GM12874 (cell line): ENCODE measurements at regions not wholly inside any gene's neighbourhood (a gene's known extent, or its start where the extent isn't known, plus 50 kb on each side); places are given as distances from the start of the nearest gene placed in this dataset.

ENCODE experiments used
- CTCF ChIP-seq: IDR thresholded peaks from 2 replicates; pipeline ENCODE4 v1.5.1; 2011; ENCODE audit warnings: low read depth, mild to moderate bottlenecking, control low read depth, low read length, moderate library complexity; ENCODE audit not compliant: insufficient read depth

DNA sequence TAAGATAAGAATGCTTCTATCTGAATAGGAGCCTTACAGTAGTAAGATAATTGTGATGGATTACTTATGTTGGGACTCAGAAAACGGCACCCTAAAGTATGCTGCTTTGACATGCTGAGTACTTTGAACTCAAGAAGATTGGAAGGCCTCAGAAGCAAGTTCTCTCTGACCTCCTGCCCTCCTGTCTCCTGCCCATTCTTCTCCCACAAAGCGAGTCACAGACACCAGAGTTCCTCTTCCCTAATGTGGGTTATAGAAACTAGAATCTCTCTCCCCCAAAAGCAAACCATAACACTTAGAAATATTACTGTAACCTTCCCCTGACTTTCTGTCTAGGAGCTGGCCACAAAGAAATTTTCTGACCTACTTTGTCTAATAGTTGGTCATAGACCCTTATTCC lies 76.5 kb downstream of the DDIT4L start:
- TF ChIP-seq CTCF, result no peak

GRCh38 chr4:100113096-100113495 lies 77.2 kb downstream of the DDIT4L start:
- no peak for TF ChIP-seq CTCF

DNA sequence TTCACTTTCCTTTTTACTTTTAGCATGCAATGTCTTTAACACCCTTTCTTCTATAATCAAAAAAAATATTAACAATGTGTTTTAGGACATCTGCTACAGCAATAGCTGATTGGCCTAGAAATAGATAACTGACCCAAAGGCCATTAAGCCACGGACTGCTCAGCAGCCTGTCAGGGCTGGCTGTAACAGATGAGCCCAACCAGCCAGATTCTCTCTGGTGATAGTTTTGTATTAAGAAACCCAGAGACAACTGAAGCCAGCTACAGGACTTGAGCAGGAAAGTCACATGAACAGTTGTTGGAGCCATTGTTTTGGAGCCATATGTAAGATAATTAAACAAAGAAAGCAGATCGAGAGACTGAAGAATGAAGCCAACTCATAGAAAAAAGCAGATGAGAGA lies 80.3 kb downstream of the DDIT4L start:
- no peak for TF ChIP-seq CTCF

- TF ChIP-seq CTCF, result no peak
These were observed 81.4 kb downstream of the DDIT4L start for GRCh38 chr4:100108869-100109268.

- TF ChIP-seq CTCF, result no peak
These were observed 83.3 kb downstream of the DDIT4L start for GRCh38 chr4:100106982-100107381.

- no peak for TF ChIP-seq CTCF
These were observed 86.6 kb downstream of the DDIT4L start for GRCh38 chr4:100103671-100104070.

DNA sequence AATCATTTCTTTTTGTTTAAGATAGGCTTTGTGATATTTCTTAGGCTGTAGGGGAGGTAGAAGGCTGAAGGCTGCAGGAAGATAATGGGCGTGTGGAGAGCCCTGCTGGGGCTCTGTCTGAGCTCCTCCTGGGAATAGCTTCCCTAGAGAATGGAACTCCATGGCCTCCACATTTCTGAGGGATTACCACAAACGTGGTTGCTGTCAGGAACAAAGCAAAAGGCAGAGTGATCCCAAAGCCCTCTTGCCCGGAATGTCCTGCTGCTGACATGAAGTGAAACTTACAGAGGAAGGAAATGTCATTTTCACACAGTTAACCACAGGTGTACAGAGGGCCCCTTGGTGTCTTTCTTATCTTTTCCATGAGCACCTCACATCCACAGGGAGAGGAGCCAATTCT lies 89.3 kb downstream of the DDIT4L start:
- no peak for TF ChIP-seq CTCF

- TF ChIP-seq CTCF, result no peak
These were observed 90.5 kb downstream of the DDIT4L start for GRCh38 chr4:100099746-100100145.
